ENCODE measurements at regions not wholly inside any gene's neighbourhood (a gene's known extent, or its start where the extent isn't known, plus 50 kb on each side); places are given as distances from the start of the nearest gene placed in this dataset.
A peak's percentile ranks its signal among the peaks of the same experiment; 100 is the strongest.
"Not testable (repeated sequence)": the region's sequence is repeated elsewhere in the genome, so short reads cannot be mapped to it uniquely, and the experiment has no call there.

DNA sequence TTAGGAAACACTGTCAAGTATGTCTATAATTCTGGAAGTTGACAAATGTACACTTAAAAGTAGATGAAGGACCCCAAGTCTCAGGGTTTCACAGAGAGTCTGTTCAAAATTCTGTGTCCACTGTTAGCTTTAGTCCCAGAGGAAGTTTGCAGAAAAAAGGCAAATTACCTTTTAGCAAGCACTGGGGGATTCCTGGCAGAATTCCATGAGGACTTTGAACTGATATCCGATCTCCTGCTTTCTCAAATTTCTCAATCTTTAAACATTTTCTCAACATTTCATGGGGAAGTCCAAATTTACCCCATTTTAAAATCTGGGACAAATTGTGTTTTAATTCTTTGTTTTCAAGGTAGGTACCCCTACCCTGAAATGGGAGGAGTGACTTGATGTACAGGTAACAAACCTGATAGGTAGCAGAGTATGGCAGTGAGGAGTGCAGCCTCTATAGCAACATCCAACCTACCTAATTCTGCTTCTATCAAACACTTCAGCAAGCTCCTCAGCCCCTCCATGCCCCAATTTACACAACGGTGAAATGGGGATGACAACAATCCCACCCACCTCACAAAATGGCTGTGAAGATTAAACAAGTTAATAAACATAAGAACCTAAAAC lies 344.9 kb downstream of the OMA1 start:
- Mint-ChIP-seq H3K36me3 (no peaks in the 10 kb centered on the region), H3K4me1 (no peaks in the 10 kb centered on the region), H3K27me3 (peaks cover 0 to 5% of the 10 kb centered on the region in 2 donors), H3K9me3 (no peaks in the 10 kb centered on the region), H3K4me3 (no peak overlapping the region), H3K27ac (no peak overlapping the region)
- ATAC-seq (replicated peaks) (no peak), DNase-seq (no peak)

DNA sequence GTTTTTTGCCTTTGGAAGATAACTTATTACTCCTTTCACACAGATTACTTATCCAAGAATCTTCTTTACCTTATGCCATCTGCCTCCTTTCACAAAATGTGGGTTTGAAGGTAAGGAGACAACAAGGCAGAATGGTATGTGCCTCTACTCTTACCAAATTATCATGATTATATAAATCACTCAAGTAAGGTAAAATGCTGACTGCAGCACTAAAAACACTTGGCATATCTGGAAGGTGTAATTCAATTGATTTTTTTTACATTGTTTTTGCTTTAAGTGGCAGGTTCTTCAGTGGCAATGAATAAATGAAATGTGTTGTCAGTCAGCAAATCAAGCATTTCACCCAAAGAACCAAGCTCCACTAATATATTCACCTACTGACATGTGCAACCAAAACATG lies 346.1 kb downstream of the OMA1 start:
- no peak overlapping the region for H3K4me3 Mint-ChIP-seq
- no peaks in the 10 kb centered on the region for H3K9me3 Mint-ChIP-seq
- ATAC-seq (replicated peaks) = no peak
- peaks cover 0 to 5% of the 10 kb centered on the region in 2 donors for H3K27me3 Mint-ChIP-seq
- H3K27ac Mint-ChIP-seq = no peak overlapping the region
- no peaks in the 10 kb centered on the region for H3K4me1 Mint-ChIP-seq
- no peak for DNase-seq
- no peaks in the 10 kb centered on the region for H3K36me3 Mint-ChIP-seq

DNA sequence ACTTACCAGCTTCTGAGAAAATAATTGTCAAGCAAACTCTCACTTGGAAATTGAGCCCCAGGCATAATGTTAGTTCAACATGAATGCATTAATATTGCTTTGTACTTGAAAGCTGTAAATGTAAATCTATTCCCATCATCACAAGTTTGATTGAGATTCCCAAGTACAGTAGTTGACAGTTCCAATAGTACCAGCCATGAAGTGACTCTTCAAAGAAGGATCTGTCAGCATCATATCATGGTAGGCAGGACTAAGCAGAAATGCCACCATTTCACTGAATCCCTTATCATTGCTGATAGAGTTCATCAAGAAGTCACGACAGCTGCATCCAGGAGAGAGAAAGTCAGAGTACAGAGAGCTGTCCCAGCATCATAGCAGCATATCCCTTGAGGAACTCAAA lies 348.7 kb downstream of the OMA1 start:
- no peaks in the 10 kb centered on the region for H3K4me1 Mint-ChIP-seq
- DNase-seq = no peak
- H3K9me3 Mint-ChIP-seq = no peaks in the 10 kb centered on the region
- H3K4me3 Mint-ChIP-seq = no peak overlapping the region
- no peak for ATAC-seq (replicated peaks)
- H3K27me3 Mint-ChIP-seq = peaks cover 0 to 5% of the 10 kb centered on the region in 2 donors
- no peak overlapping the region for H3K27ac Mint-ChIP-seq
- H3K36me3 Mint-ChIP-seq = no peaks in the 10 kb centered on the region

- Mint-ChIP-seq H3K27ac (no peak overlapping the region), H3K9me3 (no peaks in the 10 kb centered on the region), H3K4me1 (no peaks in the 10 kb centered on the region), H3K36me3 (no peaks in the 10 kb centered on the region), H3K27me3 (peaks cover 0 to 10% of the 10 kb centered on the region in 2 donors), H3K4me3 (no peak overlapping the region)
- DNase-seq (no peak), ATAC-seq (replicated peaks) (no peak)
These were observed 356.1 kb downstream of the OMA1 start for GRCh38 chr1:58190267-58190988.

DNA sequence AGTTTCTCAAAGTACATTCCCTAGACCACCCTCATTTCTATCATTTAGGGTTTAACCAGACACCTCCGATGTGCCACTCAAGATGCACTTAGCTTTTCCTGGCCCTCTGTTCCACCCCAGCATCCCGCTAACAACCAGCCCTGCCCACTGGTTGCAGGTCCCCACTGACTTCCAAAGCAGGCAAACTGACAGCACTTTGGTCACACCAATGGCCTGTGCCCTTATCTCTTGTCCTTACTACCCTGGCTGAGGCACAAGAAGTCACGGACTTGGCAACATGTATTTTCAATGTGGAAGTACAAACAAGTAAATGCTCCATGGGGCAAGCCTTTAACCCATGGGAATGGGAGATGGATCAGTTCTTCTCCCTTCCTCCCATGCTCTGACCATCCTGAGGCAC lies 357.1 kb downstream of the OMA1 start:
- ATAC-seq (replicated peaks) (no peak), DNase-seq (no peak)
- no peaks in the 10 kb centered on the region for H3K36me3 Mint-ChIP-seq
- peaks cover 0 to 10% of the 10 kb centered on the region in 2 donors for H3K27me3 Mint-ChIP-seq
- H3K27ac Mint-ChIP-seq = no peak overlapping the region
- no peak overlapping the region for H3K4me3 Mint-ChIP-seq
- no peaks in the 10 kb centered on the region for H3K4me1 Mint-ChIP-seq
- H3K9me3 Mint-ChIP-seq = no peaks in the 10 kb centered on the region

GRCh38 chr1:58183286-58183685 lies 363.2 kb downstream of the OMA1 start:
- ATAC-seq (replicated peaks) = no peak
- H3K9me3 Mint-ChIP-seq = peaks cover 15 to 19% of the 10 kb centered on the region in 2 donors
- no peaks in the 10 kb centered on the region for H3K27me3 Mint-ChIP-seq
- DNase-seq = no peak
- peaks cover 2 to 5% of the 10 kb centered on the region in 2 donors for H3K36me3 Mint-ChIP-seq
- H3K4me1 Mint-ChIP-seq = no peaks in the 10 kb centered on the region
- no peak overlapping the region for H3K27ac Mint-ChIP-seq
- no peak overlapping the region for H3K4me3 Mint-ChIP-seq

GRCh38 chr1:58180537-58180936 lies 366.0 kb downstream of the OMA1 start:
- H3K36me3 Mint-ChIP-seq = peaks cover 2 to 5% of the 10 kb centered on the region in 2 donors
- no peaks in the 10 kb centered on the region for H3K27me3 Mint-ChIP-seq
- no peak for DNase-seq
- ATAC-seq (replicated peaks) = no peak
- peaks cover 15 to 19% of the 10 kb centered on the region in 2 donors for H3K9me3 Mint-ChIP-seq
- H3K27ac Mint-ChIP-seq = no peak overlapping the region
- no peaks in the 10 kb centered on the region for H3K4me1 Mint-ChIP-seq
- no peak overlapping the region for H3K4me3 Mint-ChIP-seq

DNA sequence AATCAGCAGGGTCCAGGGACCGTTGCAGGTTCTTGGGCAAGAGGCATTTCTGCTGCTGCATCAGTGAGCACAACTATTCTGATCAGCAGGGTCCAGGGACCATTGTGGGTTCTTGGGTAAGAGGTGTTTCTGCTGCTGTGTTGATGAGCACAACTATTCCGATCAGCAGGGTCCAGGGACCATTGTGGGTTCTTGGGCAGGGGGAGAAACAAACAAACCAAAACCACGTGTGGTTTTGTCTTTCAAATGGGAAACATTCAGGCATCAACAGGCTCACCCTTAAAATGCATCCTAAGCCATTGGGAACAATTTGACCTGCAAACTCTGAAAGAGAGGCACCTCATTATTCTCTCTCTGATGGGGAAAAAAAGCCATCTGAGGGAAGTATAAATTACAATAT lies 377.4 kb downstream of the OMA1 start:
- not testable (repeated sequence) for H3K36me3 Mint-ChIP-seq; H3K27me3 Mint-ChIP-seq; H3K4me3 Mint-ChIP-seq; ATAC-seq (replicated peaks); DNase-seq; H3K27ac Mint-ChIP-seq; H3K9me3 Mint-ChIP-seq; H3K4me1 Mint-ChIP-seq

DNA sequence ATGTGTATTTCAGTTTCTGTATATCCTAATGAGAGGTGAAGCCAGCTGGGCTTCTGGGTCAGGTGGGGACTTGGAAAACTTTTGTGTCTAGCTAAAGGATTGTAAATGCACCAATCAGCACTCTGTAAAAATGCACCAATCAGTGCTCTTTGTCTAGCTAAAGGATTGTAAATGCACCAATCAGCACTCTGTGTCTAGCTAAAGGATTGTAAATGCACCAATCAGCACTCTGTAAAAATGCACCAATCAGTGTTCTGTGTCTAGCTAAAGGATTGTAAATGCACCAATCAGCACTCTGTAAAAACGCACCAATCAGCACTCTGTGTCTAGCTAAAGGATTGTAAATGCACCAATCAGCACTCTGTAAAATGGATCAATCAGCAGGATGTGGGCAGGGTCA lies 379.4 kb downstream of the OMA1 start:
- H3K27ac Mint-ChIP-seq; H3K36me3 Mint-ChIP-seq; H3K27me3 Mint-ChIP-seq; ATAC-seq (replicated peaks); H3K9me3 Mint-ChIP-seq; H3K4me3 Mint-ChIP-seq; DNase-seq; H3K4me1 Mint-ChIP-seq: not testable (repeated sequence)

- no peak overlapping the region for H3K27ac Mint-ChIP-seq
- DNase-seq (no peak), ATAC-seq (replicated peaks) (no peak)
- peaks cover 2 to 5% of the 10 kb centered on the region in 2 donors for H3K9me3 Mint-ChIP-seq
- H3K36me3 Mint-ChIP-seq = peaks cover 0 to 4% of the 10 kb centered on the region in 2 donors
- H3K4me1 Mint-ChIP-seq = peaks cover 4 to 7% of the 10 kb centered on the region in 2 donors
- H3K4me3 Mint-ChIP-seq = no peak overlapping the region
- H3K27me3 Mint-ChIP-seq = peaks cover 0 to 4% of the 10 kb centered on the region in 2 donors
These were observed 380.1 kb downstream of the OMA1 start for GRCh38 chr1:58166417-58166816.

DNA sequence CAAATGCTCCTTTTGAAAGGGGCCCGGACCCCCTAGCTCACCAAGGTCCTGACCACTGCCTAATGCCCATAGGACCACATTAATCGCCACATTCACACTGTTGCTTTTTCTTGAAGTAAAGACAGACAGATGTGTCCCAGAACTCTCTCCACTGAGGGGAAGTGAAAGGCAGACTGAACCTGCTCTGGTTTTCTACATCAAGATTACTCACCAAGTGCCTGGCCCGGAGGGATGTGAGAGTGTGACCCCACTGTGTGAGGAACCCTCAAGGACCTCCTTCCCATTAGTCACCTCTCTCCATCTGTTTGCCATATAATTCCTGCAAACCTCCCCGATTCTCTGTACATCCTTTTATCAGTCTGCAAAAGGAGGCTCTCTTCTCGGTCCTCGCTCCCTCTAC lies 381.5 kb downstream of the OMA1 start:
- Mint-ChIP-seq H3K36me3 (peaks cover 0 to 4% of the 10 kb centered on the region in 2 donors), H3K4me1 (peaks cover 4 to 7% of the 10 kb centered on the region in 2 donors), H3K27ac (no peak overlapping the region), H3K4me3 (no peak overlapping the region), H3K9me3 (peaks cover 2 to 5% of the 10 kb centered on the region in 2 donors), H3K27me3 (peaks cover 0 to 4% of the 10 kb centered on the region in 2 donors)
- ATAC-seq (replicated peaks) = peak; percentile 96 to 97
- no peak for DNase-seq

- H3K36me3 Mint-ChIP-seq = no peaks in the 10 kb centered on the region
- no peak for DNase-seq
- H3K27ac Mint-ChIP-seq = no peak overlapping the region
- H3K9me3 Mint-ChIP-seq = peaks cover 0 to under 1% of the 10 kb centered on the region in 2 donors
- H3K4me3 Mint-ChIP-seq = no peak overlapping the region
- peaks cover 4 to 7% of the 10 kb centered on the region in 2 donors for H3K4me1 Mint-ChIP-seq
- H3K27me3 Mint-ChIP-seq = peaks cover 0 to 4% of the 10 kb centered on the region in 2 donors
- ATAC-seq (replicated peaks) = no peak
These were observed 383.5 kb downstream of the OMA1 start for GRCh38 chr1:58162952-58163550.

DNA sequence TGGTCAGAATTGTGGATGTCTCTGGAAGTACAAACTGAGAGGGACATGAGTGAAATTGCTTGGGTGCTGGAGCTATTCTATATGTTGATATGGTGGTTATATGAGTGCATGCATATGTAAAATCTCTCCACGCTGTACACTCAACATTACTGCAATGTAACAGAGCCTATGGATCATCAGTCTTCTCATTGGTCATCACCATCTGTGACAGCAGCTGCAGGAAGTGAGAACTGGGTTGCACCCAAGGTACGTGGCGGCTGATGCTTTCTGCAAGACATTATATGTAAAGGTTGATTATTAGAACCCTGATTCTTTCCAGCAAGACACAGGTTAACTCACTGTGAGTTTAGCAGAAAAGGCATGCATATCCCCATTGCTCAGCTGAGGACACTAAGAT lies 387.1 kb downstream of the OMA1 start:
- no peaks in the 10 kb centered on the region for H3K4me1 Mint-ChIP-seq
- no peak overlapping the region for H3K4me3 Mint-ChIP-seq
- H3K9me3 Mint-ChIP-seq = no peaks in the 10 kb centered on the region
- H3K36me3 Mint-ChIP-seq = no peaks in the 10 kb centered on the region
- H3K27me3 Mint-ChIP-seq = peaks cover 0 to 6% of the 10 kb centered on the region in 2 donors
- DNase-seq (no peak), ATAC-seq (replicated peaks) (no peak)
- no peak overlapping the region for H3K27ac Mint-ChIP-seq

DNA sequence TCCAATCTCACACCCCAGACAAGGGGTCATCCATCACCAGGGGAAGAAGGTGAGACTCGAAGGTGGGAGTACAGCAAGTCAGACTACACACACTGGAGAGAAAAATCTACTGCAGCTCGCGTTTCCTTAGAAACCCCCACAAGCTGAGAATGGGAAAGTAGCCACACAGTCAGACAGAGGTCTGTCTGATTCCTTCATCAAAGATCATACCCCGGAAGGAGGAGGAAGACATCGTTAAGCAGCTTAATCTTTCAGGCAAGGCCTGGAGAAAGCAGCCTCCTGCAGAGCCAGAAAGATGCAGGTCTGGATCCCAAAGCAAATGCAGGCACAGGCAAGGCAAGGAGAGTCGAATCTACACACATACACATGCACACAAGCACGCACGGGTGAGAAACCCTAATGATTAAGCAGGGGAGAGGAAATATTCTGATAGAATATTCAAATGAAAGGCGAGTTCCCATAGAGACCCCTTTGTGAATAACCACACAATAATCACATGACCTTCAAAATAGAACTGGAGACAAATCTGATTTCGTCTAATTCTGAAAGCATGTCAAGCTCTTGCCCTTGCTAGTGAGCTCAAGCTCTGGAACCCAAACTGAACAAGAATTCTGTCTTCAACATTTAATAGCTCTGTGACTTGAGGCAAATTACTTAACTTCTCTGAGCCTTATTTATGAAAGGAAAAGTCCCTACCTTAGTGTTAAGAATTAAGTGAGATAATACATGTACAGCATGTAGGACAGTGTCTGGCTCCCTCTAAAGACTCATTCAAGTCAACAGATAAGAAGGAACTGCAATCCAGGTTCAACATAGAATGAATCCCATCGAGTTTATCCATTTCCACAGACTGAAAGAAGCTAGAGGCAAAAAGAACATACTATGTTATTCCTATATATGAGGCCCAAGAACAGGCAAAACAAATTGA lies 387.8 kb downstream of the OMA1 start:
- Mint-ChIP-seq H3K27me3 (peaks cover 0 to 7% of the 10 kb centered on the region in 2 donors), H3K36me3 (no peaks in the 10 kb centered on the region), H3K4me3 (no peak overlapping the region), H3K4me1 (no peaks in the 10 kb centered on the region), H3K27ac (no peak overlapping the region), H3K9me3 (no peaks in the 10 kb centered on the region)
- no peak for ATAC-seq (replicated peaks)
- DNase-seq = no peak
